ENCODE measurements at regions not wholly inside any gene's neighbourhood (a gene's known extent, or its start where the extent isn't known, plus 50 kb on each side); places are given as distances from the start of the nearest gene placed in this dataset.
A peak's percentile ranks its signal among the peaks of the same experiment; 100 is the strongest.

GRCh38 chr6:23306251-23306950 is 737.0 kb downstream of the HDGFL1 start:
- no peak for DNase-seq (ENCODE audit: low spot score in 2 of 2)
- no peak overlapping the region for H3K4me3 ChIP-seq (ENCODE audit: low read depth, poor library complexity, severe bottlenecking)
- WGBS, 2 donors: 47 to 56% methylated on average over 2 of the region's 2 CpGs
- intact Hi-C loops (cut with DNase I; ENCODE audit: low total_unique reads): no loop called here
- TF ChIP-seq POLR2A (IDR thresholded peaks at IDR 0.05): no peak
- TF ChIP-seq CTCF (IDR thresholded peaks at IDR 0.05): no peak

GRCh38 chr6:23307516-23307915 is 738.1 kb downstream of the HDGFL1 start:
- WGBS, 2 donors: 70 to 76% methylated on average over 4 of the region's 4 CpGs
- no peak for DNase-seq (ENCODE audit: low spot score in 2 of 2)
- intact Hi-C loops (cut with DNase I; ENCODE audit: low total_unique reads): no loop called here
- TF ChIP-seq CTCF (IDR thresholded peaks at IDR 0.05) (no peak), POLR2A (IDR thresholded peaks at IDR 0.05) (no peak)
- no peak overlapping the region for H3K4me3 ChIP-seq (ENCODE audit: low read depth, poor library complexity, severe bottlenecking)

- no peak overlapping the region for H3K4me3 ChIP-seq (ENCODE audit: low read depth, poor library complexity, severe bottlenecking)
- peak in 1 of 2 donors; percentile 17 for DNase-seq (ENCODE audit: low spot score in 2 of 2)
- TF ChIP-seq CTCF (IDR thresholded peaks at IDR 0.05) (no peak), POLR2A (IDR thresholded peaks at IDR 0.05) (no peak)
- WGBS, 2 donors: 28 to 45% methylated on average over 3 of the region's 3 CpGs
- intact Hi-C loops (cut with DNase I; ENCODE audit: low total_unique reads): no loop called here
These were observed 738.8 kb downstream of the HDGFL1 start for GRCh38 chr6:23308166-23308565.

GRCh38 chr6:23311211-23311610 is 741.8 kb downstream of the HDGFL1 start:
- intact Hi-C loops (cut with DNase I; ENCODE audit: low total_unique reads): no loop called here
- TF ChIP-seq POLR2A (IDR thresholded peaks at IDR 0.05): no peak
- TF ChIP-seq CTCF (IDR thresholded peaks at IDR 0.05): no peak
- H3K4me3 ChIP-seq (ENCODE audit: low read depth, poor library complexity, severe bottlenecking): no peak overlapping the region
- DNase-seq (ENCODE audit: low spot score in 2 of 2): no peak
- WGBS, 2 donors: 60 to 61% methylated on average over 2 of the region's 2 CpGs

- intact Hi-C loops (cut with DNase I; ENCODE audit: low total_unique reads): no loop called here
- no peak for DNase-seq (ENCODE audit: low spot score in 2 of 2)
- H3K4me3 ChIP-seq (ENCODE audit: low read depth, poor library complexity, severe bottlenecking): no peak overlapping the region
- TF ChIP-seq POLR2A (IDR thresholded peaks at IDR 0.05) (no peak), CTCF (IDR thresholded peaks at IDR 0.05) (no peak)
- WGBS, 2 donors: 69 to 80% methylated on average over 1 of the region's 1 CpG
These were observed 746.8 kb downstream of the HDGFL1 start for GRCh38 chr6:23316131-23316530.

GRCh38 chr6:23316931-23317330 is 747.6 kb downstream of the HDGFL1 start:
- TF ChIP-seq POLR2A (IDR thresholded peaks at IDR 0.05) (no peak), CTCF (IDR thresholded peaks at IDR 0.05) (no peak)
- intact Hi-C loops (cut with DNase I; ENCODE audit: low total_unique reads): no loop called here
- H3K4me3 ChIP-seq (ENCODE audit: low read depth, poor library complexity, severe bottlenecking): no peak overlapping the region
- no peak for DNase-seq (ENCODE audit: low spot score in 2 of 2)
- 81% methylated on average over 1 of the region's 1 CpG for WGBS, 2 donors
